Keratinocyte (primary cell): ENCODE measurements at regions not wholly inside any gene's neighbourhood (a gene's known extent, or its start where the extent isn't known, plus 50 kb on each side); places are given as distances from the start of the nearest gene placed in this dataset.

Experiments used
- DNase-seq: peaks from one replicate; pipeline ENCODE4 v3.0.0-alpha.2; 2011; ENCODE audit warnings: low read depth, missing footprints, low spot score
- FAIRE-seq: peaks from 2 replicates; lab custom pipeline; 2011; peaks lifted over from hg19 to GRCh38; lab: Jason Lieb, UNC
- H2AFZ ChIP-seq: 2 replicates; pipeline ENCODE4 v1.6.0; 2012; ENCODE audit warnings: low read length, control low read depth, inconsistent platforms; ENCODE audit not compliant: control insufficient read depth
- H3K27ac ChIP-seq: 2 replicates; pipeline ENCODE4 v1.5.1; 2011; ENCODE audit warnings: low read length; ENCODE audit not compliant: control insufficient read depth, insufficient read depth
- H3K27me3 ChIP-seq: 3 replicates; pipeline ENCODE4 v1.6.0; 2011; ENCODE audit warnings: low read length; ENCODE audit not compliant: control insufficient read depth, insufficient read depth; ENCODE audit errors: extremely low read depth
- H3K36me3 ChIP-seq, 2 experiments: 2 replicates in 1 of 2; 3 replicates in 1 of 2; pipeline ENCODE4 v1.5.1; 2011; ENCODE audit warnings: low read length in 2 of 2, mild to moderate bottlenecking in 1 of 2; ENCODE audit not compliant: control insufficient read depth in 2 of 2, insufficient read depth in 2 of 2; ENCODE audit errors: extremely low read depth in 1 of 2
- H3K4me1 ChIP-seq: 3 replicates; pipeline ENCODE4 v1.5.1; 2011; ENCODE audit warnings: low read length; ENCODE audit not compliant: control insufficient read depth, insufficient read depth; ENCODE audit errors: extremely low read depth
- H3K4me2 ChIP-seq: 3 replicates; pipeline ENCODE4 v1.6.0; 2011; ENCODE audit warnings: low read depth, low read length; ENCODE audit not compliant: control insufficient read depth, insufficient read depth; ENCODE audit errors: extremely low read depth
- H3K4me3 ChIP-seq, 3 experiments: fragments of 200-600 bp in 1 of 3; sonication (generic) in 1 of 3; 2 replicates in 2 of 3; 3 replicates in 1 of 3; pipeline ENCODE4 v1.5.1; 2011 to 2016; ENCODE audit warnings: low read length in 3 of 3, mild to moderate bottlenecking in 3 of 3, control low read depth in 2 of 3, inconsistent platforms in 1 of 3, low read depth in 1 of 3, mixed read lengths in 1 of 3, mixed run types in 1 of 3, moderate library complexity in 1 of 3; ENCODE audit not compliant: control insufficient read depth in 2 of 3, insufficient read depth in 2 of 3; ENCODE audit errors: extremely low read depth in 1 of 3
- H3K79me2 ChIP-seq: 2 replicates; pipeline ENCODE4 v1.6.0; 2012; ENCODE audit warnings: low read length; ENCODE audit not compliant: control insufficient read depth, insufficient read depth
- H3K9ac ChIP-seq: 3 replicates; pipeline ENCODE4 v1.6.0; 2011; ENCODE audit warnings: low read length; ENCODE audit not compliant: control insufficient read depth, insufficient read depth; ENCODE audit errors: extremely low read depth
- H3K9me1 ChIP-seq: 3 replicates; pipeline ENCODE4 v1.6.0; 2011; ENCODE audit warnings: low read length; ENCODE audit not compliant: control insufficient read depth, insufficient read depth; ENCODE audit errors: extremely low read depth
- H3K9me3 ChIP-seq: 2 replicates; pipeline ENCODE4 v1.5.1; 2012; ENCODE audit warnings: low read depth, low read length; ENCODE audit not compliant: control insufficient read depth
- H4K20me1 ChIP-seq: 3 replicates; pipeline ENCODE4 v1.6.0; 2011; ENCODE audit warnings: low read length; ENCODE audit not compliant: control insufficient read depth, insufficient read depth; ENCODE audit errors: extremely low read depth
- EZH2 ChIP-seq: IDR thresholded peaks from one replicate; pipeline ENCODE4 v1.6.1; 2012; ENCODE audit warnings: inconsistent platforms, mild to moderate bottlenecking, low read length, moderate library complexity
- dilution Hi-C: fragments of 300-500 bp; cut with MboI; formaldehyde crosslinking; loops from one replicate; pipeline ENCODE4 v1.7.0; 2020; ENCODE audit warnings: low sequenced_read_pairs; ENCODE audit not compliant: extremely low pct_ligation_motif_present
- TF ChIP-seq, protein P1 (sequence below), 3 experiments: IDR thresholded peaks in 1 of 3; conservative IDR thresholded peaks in 1 of 3; optimal IDR thresholded peaks in 1 of 3; 2 replicates in 2 of 3; 3 replicates in 1 of 3; pipeline versions ENCODE3 to v1.5.1; 2011; ENCODE audit warnings: low read length in 3 of 3, mild to moderate bottlenecking in 3 of 3, moderate library complexity in 2 of 3, control low read depth in 1 of 3, inconsistent platforms in 1 of 3; ENCODE audit not compliant: insufficient read depth in 2 of 3; ENCODE audit errors: extremely low read depth in 1 of 3

DNA sequence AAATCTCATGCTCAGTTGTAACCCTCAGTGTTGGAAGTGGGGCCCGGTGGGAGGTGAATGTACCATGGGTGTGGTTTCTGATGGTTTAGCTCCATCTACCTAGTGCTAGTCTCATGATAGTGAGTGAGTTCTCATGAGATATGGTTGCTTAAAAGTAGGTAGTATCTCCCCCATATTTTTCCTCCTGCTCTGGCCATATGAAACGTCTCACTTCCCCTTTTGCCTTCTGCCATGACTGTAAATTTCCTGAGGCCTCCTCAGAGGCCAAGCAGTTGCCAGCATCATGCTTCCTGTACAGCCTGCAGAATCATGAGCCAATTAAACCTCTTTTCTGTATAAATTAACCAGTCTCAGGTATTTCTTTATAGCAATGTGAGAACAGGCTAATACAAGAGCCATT, 62.8 kb upstream of the RNF152 start:
- Histone ChIP-seq H3K27ac (no peak overlapping the region), H2AFZ (no peak overlapping the region), H3K4me1 (peaks cover 25% of the 10 kb centered on the region), H3K4me2 (no peak overlapping the region), H4K20me1 (no peaks in the 10 kb centered on the region), H3K27me3 (no peaks in the 10 kb centered on the region), H3K36me3 (no peaks in the 10 kb centered on the region), H3K9ac (no peak overlapping the region), H3K4me3 (no peak overlapping the region), H3K9me3 (no peaks in the 10 kb centered on the region), H3K79me2 (no peaks in the 10 kb centered on the region), H3K9me1 (no peaks in the 10 kb centered on the region)
- FAIRE-seq = no peak
- TF ChIP-seq, protein P1, sequence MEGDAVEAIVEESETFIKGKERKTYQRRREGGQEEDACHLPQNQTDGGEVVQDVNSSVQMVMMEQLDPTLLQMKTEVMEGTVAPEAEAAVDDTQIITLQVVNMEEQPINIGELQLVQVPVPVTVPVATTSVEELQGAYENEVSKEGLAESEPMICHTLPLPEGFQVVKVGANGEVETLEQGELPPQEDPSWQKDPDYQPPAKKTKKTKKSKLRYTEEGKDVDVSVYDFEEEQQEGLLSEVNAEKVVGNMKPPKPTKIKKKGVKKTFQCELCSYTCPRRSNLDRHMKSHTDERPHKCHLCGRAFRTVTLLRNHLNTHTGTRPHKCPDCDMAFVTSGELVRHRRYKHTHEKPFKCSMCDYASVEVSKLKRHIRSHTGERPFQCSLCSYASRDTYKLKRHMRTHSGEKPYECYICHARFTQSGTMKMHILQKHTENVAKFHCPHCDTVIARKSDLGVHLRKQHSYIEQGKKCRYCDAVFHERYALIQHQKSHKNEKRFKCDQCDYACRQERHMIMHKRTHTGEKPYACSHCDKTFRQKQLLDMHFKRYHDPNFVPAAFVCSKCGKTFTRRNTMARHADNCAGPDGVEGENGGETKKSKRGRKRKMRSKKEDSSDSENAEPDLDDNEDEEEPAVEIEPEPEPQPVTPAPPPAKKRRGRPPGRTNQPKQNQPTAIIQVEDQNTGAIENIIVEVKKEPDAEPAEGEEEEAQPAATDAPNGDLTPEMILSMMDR (optimal IDR thresholded peaks at IDR 0.05 in 1 of 3, IDR thresholded peaks at IDR 0.05 in 1 of 3, conservative IDR thresholded peaks at IDR 0.05 in 1 of 3; ENCODE audit: extremely low read depth in 1 of 3, insufficient read depth in 2 of 3, low read length in 3 of 3) = no peak
- TF ChIP-seq EZH2 = no peak
- no peak for DNase-seq
- dilution Hi-C loops = no loop called here

DNA sequence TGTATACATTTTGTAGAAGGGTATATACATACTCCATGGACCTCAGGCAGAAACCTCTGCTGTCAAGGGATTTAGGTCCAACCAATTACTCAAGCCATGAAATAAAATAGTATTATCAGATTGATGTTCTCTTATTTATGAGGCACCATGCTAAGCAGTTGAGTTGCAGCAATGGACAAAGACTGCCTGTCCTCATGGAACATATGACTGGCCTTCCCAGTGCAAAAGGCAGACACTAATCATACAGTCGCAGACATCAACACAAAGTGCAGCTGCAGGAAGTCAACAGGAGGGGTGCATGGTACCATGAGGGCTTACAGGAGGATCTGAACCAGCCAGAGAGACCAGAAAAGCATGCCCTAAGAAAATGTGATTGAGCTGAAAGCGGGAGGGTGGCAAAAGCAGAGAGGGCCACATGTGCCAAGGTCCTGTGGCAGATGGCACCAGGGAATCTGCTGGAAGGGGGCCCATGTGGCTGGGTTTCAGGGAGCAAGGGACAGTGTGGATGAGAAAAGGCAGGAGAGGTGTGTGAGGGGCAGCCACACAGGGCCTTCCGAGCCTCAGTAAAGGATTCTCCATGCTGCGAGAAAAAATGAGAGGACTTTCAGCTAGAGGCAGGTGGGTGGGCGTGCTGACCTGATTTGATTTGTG, 61.4 kb upstream of the RNF152 start:
- no peaks in the 10 kb centered on the region for H3K9me3 ChIP-seq
- no peaks in the 10 kb centered on the region for H3K9me1 ChIP-seq
- H3K27ac ChIP-seq = no peak overlapping the region
- H3K4me2 ChIP-seq = no peak overlapping the region
- no peaks in the 10 kb centered on the region for H4K20me1 ChIP-seq
- dilution Hi-C loops = no loop called here
- TF ChIP-seq EZH2 = no peak
- TF ChIP-seq, protein P1 (optimal IDR thresholded peaks at IDR 0.05 in 1 of 3, IDR thresholded peaks at IDR 0.05 in 1 of 3, conservative IDR thresholded peaks at IDR 0.05 in 1 of 3; ENCODE audit: extremely low read depth in 1 of 3, insufficient read depth in 2 of 3, low read length in 3 of 3) = no peak
- H3K36me3 ChIP-seq = no peaks in the 10 kb centered on the region
- H2AFZ ChIP-seq = no peak overlapping the region
- DNase-seq (no peak), FAIRE-seq (peak; percentile 39)
- no peak overlapping the region for H3K9ac ChIP-seq
- no peaks in the 10 kb centered on the region for H3K27me3 ChIP-seq
- peaks cover 37% of the 10 kb centered on the region for H3K4me1 ChIP-seq
- no peaks in the 10 kb centered on the region for H3K79me2 ChIP-seq
- no peak overlapping the region for H3K4me3 ChIP-seq
